IPS-18c (cell line): ENCODE measurements at regions not wholly inside any gene's neighbourhood (a gene's known extent, or its start where the extent isn't known, plus 50 kb on each side); places are given as distances from the start of the nearest gene placed in this dataset.
"Not testable (repeated sequence)": the region's sequence is repeated elsewhere in the genome, so short reads cannot be mapped to it uniquely, and the experiment has no call there.

Experiments
- H3K4me3 ChIP-seq: 2 replicates; pipeline ENCODE4 v1.7.0; 2013; ENCODE audit warnings: low read depth, mild to moderate bottlenecking, low read length, moderate library complexity; ENCODE audit not compliant: insufficient read depth
- H3K9me3 ChIP-seq: one replicate; pipeline ENCODE4 v1.6.1; 2013; ENCODE audit warnings: mild to moderate bottlenecking, low read length, moderate library complexity; ENCODE audit not compliant: control insufficient read depth, insufficient read depth

DNA sequence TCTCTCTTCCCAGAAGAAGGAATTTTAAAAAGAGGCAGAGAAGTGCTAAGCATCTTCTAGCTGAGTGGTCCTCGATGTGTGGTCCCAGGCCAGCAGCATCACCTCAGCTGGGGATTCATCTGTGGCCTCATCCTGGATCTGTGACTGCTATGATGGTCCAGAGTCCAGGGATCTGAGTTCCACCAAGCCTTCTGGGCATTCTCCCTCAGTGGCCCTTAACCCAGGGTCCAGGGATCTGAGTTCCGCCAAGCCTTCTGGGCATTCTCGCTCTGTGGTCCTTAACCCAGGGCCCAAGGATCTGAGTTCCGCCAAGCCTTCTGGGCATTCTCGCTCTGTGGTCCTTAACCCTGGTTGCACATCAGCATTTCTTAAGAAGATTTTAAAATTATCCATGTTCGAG is 731.0 kb upstream of the TPTE start:
- not testable (repeated sequence) for H3K4me3 ChIP-seq

DNA sequence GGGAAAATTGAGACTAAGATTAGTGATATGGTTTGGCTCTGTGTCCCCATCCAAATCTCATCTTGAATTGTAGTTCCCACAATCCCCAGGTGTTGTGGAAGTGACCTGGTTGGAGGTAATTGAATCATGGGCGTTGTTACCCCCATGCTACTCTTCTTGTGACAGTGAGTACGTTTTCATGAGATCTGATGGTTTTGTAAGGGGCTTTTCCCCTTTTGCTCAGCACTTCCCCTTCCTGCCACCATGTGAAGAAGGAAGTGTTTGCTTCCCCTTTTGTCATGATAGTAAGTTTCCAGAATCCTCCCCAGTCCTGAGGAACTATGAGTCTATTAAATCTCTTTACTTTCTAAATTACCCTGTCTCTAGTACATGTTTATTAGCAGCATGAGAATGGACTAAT is 729.9 kb upstream of the TPTE start:
- H3K9me3 ChIP-seq: peaks cover 29% of the 10 kb centered on the region
- not testable (repeated sequence) for H3K4me3 ChIP-seq

More for the DNA sequence above, 731.0 kb upstream of the TPTE start:
- H3K9me3 ChIP-seq: peaks cover 34% of the 10 kb centered on the region

DNA sequence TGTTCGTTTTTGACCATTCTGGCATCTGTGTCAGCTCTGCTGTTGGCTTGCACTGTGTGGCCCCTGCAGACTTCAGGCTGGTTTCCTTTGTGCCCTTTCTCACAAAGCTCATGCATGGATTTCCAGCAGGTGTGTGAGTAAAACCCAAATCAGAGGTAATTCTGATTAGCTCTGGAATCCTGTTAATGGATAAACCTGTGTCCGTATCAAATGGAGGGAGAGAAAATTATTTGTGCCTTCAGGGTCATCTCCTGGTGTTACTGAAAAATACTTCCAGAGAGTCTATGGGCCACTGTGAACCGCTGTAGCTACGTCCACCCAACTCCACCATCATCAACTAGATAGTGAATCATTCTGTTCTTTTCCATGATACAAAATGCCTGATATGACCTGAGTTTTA is 726.1 kb upstream of the TPTE start:
- not testable (repeated sequence) for H3K4me3 ChIP-seq

DNA sequence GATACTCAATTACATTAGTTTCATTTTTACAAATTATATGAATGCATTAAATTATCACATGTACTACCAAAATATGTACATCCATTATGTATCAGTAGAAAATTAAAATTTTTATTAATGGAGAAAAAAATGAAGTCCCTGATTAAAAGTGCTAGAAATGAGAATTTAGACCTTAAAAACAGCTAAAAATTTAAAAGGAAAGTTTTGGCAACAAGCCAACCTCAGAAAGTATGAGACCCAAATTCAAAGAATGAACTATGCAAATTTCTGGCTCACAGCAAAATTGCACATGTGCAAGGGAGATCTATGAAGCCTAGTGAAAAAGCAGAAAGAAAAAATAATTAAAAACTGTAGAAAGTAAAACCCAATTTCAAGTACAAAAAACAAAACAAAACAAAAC is 725.1 kb upstream of the TPTE start:
- H3K4me3 ChIP-seq: not testable (repeated sequence)
- peaks cover 14% of the 10 kb centered on the region for H3K9me3 ChIP-seq

More for the DNA sequence above, 726.1 kb upstream of the TPTE start:
- peaks cover 15% of the 10 kb centered on the region for H3K9me3 ChIP-seq

DNA sequence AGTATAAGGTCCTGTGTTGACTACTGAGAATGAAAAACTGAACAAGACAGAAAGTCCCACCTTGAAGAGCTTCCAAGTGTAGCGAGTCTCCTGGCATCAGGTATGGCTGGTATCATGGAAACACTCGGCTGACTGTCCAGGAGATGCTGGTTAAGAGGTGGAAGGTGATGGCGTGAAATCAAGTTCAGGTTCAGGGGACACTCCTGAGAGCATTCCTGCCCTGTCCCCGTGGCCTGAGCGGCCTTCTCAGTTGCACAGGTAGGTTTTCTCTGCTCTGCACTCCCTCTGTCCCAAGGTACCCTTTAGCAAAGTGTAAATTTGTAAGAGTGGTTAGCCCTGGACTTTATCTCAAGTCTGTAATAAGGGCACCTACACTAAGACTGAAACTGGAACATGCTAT is 713.7 kb upstream of the TPTE start:
- H3K9me3 ChIP-seq, H3K4me3 ChIP-seq: not testable (repeated sequence)

DNA sequence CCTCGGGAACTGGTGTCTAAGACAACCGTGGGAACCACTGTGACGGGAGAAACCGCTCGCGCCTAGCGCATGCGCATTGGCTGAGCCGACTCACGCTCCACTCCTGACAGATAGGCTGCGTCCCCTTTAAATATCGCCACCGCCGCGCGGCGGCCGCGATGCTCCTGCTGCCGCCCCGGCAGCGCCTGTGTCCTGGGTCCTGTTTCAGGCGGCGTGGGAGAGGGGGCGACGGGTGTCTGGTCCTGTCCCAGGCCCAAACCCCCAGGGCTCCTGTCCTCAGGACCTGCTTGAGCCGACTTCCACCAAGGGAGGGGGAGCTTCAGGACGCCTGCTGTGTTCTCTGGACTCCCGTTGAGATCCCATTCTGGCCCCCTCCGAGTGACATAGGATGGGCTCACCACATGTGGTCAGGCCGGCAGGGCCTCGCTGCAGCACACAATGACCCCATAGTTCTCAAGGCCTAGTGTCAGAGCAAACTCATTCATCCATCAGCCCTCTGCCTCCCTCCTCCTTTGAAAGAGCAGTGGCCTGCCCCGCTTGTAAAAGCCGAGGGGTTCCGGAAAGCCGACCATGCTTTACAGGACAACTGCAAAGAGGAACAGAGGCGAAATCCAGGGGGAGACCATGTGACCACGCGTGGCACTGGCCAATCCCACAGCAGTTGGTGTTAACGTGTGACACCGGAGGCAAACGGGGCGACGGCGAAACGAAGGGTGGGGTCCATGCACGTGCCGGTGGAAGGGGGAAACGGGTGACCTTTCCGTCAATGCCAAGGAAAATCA is 710.0 kb upstream of the TPTE start:
- H3K9me3 ChIP-seq, H3K4me3 ChIP-seq: not testable (repeated sequence)

DNA sequence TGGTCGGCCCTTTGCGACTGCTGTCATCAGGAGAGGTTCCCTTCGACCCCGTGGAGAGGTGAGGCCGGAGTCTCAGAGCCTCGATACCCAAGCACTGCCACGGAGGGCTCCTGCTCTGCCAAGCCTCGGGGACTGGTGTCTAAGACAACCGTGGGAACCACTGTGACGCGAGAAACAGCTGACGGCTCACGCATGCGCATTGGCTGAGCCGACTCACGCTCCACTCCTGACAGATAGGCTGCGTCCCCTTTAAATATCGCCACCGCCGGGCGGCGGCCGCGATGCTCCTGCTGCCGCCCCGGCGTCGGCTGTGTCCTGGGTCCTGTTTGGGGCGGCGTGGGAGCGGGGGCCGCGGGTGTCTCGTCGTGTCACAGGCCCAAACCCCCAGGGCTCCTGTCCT is 708.9 kb upstream of the TPTE start:
- not testable (repeated sequence) for H3K9me3 ChIP-seq, H3K4me3 ChIP-seq

DNA sequence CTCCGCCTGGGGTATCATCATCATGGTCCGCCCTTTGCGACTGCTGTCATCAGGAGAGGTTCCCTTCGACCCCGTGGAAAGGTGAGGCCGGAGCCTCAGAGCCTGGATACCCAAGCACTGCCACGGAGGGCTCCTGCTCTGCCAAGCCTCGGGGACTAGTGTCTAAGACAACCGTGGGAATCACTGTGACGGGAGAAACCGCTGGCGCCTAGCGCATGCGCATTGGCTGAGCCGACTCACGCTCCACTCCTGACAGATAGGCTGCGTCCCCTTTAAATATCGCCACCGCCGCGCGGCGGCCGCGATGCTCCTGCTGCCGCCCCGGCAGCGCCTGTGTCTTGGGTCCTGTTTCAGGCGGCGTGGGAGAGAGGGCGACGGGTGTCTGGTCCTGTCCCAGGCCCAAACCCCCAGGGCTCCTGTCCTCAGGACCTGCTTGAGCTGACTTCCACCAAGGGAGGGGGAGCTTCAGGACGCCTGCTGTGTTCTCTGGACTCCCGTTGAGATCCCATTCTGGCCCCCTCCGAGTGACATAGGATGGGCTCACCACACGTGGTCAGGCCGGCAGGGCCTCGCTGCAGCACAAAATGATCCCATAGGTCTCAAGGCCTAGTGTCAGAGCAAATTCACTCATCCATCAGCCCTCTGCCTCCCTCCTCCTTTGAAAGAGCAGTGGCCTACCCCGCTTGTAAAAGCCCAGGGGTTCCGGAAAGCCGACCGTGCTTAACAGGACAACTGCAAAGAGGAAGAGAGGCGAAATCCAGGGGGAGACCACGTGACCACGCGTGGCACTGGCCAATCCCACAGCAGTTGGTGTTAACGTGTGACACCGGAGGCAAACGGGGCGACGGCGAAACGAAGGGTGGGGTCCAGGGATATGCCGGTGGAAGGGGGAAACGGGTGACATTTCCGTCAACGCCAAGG is 707.2 kb upstream of the TPTE start:
- not testable (repeated sequence) for H3K4me3 ChIP-seq, H3K9me3 ChIP-seq

DNA sequence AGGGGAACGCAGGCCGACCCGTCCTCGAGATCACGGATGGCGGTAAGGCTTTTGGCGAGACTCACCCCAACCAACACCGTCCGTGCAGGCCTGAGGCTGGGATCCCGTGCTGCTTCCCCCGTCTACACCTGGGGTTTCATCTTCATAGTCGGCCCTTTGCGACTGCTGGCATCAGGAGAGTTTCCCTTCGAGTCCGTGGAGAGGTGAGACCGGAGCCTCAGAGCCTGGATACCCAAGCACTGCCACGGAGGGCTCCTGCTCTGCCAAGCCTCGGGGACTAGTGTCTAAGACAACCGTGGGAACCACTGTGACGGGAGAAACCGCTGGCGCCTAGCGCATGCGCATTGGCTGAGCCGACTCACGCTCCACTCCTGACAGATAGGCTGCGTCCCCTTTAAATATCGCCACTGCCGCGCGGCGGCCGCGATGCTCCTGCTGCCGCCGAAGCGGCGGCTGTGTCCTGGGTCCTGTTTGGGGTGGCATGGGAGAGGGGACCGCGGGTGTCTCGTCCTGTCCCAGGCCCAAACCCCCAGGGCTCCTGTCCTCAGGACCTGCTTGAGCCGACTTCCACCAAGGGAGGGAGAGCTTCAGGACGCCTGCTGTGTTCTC is 706.1 kb upstream of the TPTE start:
- H3K9me3 ChIP-seq, H3K4me3 ChIP-seq: not testable (repeated sequence)

DNA sequence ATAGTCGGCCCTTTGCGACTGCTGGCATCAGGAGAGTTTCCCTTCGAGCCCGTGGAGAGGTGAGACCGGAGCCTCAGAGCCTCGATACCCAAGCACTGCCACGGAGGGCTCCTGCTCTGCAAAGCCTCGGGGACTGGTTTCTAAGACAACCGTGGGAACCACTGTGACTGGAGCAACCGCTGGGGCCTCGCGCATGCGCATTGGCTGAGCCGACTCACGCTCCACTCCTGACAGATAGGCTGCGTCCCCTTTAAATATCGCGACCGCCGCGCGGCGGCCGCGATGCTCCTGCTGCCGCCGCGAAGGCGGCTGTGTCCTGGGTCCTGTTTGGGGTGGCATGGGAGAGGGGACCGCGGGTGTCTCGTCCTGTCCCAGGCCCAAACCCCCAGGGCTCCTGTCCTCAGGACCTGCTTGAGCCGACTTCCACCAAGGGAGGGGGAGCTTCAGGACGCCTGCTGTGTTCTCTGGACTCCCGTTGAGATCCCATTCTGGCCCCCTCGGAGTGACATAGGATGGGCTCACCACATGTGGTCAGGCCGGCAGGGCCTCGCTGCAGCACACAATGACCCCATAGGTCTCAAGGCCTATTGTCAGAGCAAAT is 704.5 kb upstream of the TPTE start:
- H3K9me3 ChIP-seq, H3K4me3 ChIP-seq: not testable (repeated sequence)

DNA sequence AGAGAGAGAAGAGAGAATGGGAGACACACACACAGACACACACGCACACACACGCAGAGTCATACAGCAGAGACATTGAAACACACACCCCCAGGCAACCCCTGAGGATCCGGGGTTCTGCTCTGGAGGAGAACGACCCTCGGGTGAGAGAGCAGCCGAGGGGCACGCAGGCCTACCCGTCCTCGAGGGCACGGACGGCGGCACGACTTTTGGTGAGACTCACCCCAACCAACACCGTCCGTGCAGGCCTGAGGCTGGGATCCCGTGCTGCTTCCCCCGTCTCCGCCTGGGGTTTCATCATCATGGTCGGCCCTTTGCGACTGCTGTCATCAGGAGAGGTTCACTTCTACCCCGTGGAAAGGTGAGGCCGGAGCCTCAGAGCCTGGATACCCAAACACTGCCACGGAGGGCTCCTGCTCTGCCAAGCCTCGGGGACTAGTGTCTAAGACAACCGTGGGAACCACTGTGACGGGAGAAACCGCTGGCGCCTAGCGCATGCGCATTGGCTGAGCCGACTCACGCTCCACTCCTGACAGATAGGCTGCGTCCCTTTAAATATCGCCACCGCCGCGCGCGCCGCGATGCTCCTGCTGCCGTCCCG is 703.4 kb upstream of the TPTE start:
- not testable (repeated sequence) for H3K4me3 ChIP-seq, H3K9me3 ChIP-seq

DNA sequence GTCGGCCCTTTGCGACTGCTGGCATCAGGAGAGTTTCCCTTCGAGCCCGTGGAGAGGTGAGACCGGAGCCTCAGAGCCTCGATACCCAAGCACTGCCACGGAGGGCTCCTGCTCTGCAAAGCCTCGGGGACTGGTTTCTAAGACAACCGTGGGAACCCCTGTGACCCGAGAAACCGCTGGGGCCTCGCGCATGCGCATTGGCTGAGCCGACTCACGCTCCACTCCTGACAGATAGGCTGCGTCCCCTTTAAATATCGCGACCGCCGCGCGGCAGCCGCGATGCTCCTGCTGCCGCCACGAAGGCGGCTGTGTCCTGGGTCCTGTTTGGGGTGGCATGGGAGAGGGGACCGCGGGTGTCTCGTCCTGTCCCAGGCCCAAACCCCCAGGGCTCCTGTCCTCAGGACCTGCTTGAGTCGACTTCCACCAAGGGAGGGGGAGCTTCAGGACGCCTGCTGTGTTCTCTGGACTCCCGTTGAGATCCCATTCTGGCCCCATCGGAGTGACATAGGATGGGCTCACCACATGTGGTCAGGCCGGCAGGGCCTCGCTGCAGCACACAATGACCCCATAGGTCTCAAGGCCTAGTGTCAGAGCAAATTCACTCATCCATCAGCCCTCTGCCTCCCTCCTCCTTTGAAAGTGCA is 701.7 kb upstream of the TPTE start:
- not testable (repeated sequence) for H3K4me3 ChIP-seq, H3K9me3 ChIP-seq

DNA sequence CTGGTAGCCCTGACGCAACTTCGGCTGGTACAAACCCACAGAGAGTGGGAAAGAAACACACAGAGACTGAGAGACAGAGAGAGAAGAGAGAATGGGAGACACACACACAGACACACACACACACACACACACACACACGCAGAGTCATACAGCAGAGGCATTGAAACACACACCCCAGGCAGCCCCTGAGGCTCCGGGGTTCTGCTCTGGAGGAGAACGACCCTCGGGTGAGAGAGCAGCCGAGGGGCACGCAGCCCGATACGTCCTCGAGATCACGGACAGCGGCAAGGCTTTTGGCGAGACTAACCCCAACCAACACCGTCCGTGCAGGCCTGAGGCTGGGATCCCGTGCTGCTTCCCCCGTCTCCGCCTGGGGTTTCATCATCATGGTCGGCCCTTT is 700.8 kb upstream of the TPTE start:
- not testable (repeated sequence) for H3K9me3 ChIP-seq, H3K4me3 ChIP-seq

DNA sequence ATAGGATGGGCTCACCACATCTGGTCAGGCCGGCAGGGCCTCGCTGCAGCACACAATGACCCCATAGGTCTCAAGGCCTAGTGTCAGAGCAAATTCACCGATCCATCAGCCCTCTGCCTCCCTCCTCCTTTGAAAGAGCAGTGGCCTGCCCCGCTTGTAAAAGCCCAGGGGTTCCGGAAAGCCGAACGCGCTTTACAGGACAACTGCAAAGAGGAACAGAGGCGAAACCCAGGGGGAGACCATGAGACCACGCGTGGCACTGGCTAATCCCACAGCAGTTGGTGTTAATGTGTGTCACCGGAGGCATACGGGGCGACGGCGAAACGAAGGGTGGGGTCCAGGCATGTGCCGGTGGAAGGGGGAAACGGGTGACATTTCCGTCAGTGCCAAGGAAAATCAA is 699.9 kb upstream of the TPTE start:
- not testable (repeated sequence) for H3K9me3 ChIP-seq, H3K4me3 ChIP-seq

DNA sequence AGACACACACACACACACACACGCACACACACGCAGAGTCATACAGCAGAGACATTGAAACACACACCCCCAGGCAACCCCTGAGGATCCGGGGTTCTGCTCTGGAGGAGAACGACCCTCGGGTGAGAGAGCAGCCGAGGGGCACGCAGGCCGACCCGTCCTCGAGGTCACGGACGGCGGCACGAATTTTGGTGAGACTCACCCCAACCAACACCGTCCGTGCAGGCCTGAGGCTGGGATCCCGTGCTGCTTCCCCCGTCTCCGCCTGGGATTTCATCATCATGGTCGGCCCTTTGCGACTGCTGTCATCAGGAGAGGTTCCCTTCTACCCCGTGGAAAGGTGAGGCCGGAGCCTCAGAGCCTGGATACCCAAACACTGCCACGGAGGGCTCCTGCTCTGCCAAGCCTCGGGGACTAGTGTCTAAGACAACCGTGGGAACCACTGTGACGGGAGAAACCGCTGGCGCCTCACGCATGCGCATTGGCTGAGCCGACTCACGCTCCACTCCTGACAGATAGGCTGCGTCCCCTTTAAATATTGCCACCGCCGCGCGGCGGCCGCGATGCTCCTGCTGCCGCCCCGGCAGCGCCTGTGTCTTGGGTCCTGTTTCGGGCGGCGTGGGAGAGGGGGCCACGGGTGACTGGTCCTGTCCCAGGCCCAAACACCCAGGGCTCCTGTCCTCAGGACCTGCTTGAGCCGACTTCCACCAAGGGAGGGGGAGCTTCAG is 699.1 kb upstream of the TPTE start:
- not testable (repeated sequence) for H3K9me3 ChIP-seq, H3K4me3 ChIP-seq
